ENCODE measurements at regions not wholly inside any gene's neighbourhood (a gene's known extent, or its start where the extent isn't known, plus 50 kb on each side); places are given as distances from the start of the nearest gene placed in this dataset.

DNA sequence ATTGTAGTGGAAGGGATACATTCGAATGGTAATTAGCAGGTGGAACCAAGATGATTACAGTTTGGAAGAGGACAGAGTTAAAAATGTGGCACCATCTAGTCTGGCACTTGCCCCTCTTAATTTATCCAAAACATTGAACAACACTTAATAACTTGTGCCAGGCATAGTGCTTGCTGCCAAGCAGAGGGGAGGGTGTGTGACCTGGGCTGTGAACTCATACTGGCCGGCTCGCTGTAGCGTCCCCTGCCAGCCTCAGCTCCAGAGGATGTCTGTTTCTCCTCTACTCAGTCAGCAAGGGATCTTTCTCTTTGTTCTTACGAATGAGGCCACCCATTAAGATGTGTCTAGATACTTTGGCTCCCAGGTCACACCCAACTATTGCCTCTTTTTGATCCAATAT is 179.4 kb upstream of the INHBA start:
- H3K9me3 ChIP-seq (replicated peaks in 1 of 2; ENCODE audit: control insufficient read depth in 1 of 2, insufficient read depth in 1 of 2, low read length in 2 of 2) = no peaks in the 10 kb centered on the region

DNA sequence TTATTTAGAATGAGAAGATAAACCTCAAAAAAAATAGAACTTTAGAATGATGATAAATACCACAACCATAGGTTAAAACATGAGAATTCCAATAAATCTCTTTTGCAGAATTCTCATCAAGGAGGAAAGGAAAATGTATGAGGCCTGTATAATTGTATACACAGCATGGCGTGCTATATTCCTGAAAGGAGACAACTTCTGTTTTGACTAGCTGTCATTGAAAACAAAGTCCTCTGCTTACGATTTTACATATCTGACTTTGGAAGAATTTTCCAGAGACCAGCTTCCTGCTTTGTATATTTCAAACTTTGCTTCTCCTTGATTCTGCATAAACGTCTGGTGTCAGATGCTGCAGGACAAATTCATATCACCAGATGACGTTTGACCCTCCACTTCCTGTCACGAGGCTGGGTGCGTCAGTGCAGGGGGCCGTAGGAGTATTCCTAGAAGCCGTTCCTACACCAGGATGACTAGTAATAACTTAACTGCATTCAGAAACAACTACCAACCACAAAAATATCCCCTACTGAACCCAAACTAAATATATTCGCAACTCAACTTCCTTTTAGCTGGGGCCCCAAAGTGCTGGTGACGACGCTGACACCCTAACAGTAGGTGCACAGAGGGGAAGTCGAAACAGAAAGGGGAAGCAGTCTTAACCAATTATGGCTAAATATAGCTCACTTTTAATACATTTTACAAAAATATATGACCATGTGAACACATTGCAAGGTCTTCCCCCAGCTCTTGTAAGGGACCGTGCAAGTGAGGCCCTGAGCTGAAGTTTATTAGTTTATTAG is 178.6 kb upstream of the INHBA start:
- Histone ChIP-seq H2AFZ (ENCODE audit: insufficient read depth, low read depth, low read length, poor library complexity, severe bottlenecking) (no peak overlapping the region), H4K20me1 (ENCODE audit: insufficient read depth, low read length) (no peaks in the 10 kb centered on the region), H3K27me3 (ENCODE audit: control insufficient read depth in 2 of 2, insufficient read depth in 2 of 2, low read length in 2 of 2) (no peaks in the 10 kb centered on the region), H3K4me2 (replicated peaks; ENCODE audit: extremely low read depth, low read length, poor library complexity, severe bottlenecking) (peak overlapping the region; percentile 59), H3K9me3 (replicated peaks in 1 of 2; ENCODE audit: control insufficient read depth in 1 of 2, insufficient read depth in 1 of 2, low read length in 2 of 2) (no peaks in the 10 kb centered on the region), H3K27ac (ENCODE audit: low read depth in 1 of 2, low read length in 2 of 2) (peak overlapping the region; percentile 49 to 85), H3K79me2 (ENCODE audit: insufficient read depth, low read length) (no peaks in the 10 kb centered on the region), H3K9ac (ENCODE audit: insufficient read depth, low read length, poor library complexity, severe bottlenecking) (no peak overlapping the region), H3K4me1 (ENCODE audit: control insufficient read depth in 1 of 2, insufficient read depth in 2 of 2, low read length in 2 of 2) (peaks cover 47 to 53% of the 10 kb centered on the region in 2 donors), H3K36me3 (replicated peaks in 1 of 2; ENCODE audit: control insufficient read depth in 1 of 2, insufficient read depth in 2 of 2, low read length in 2 of 2) (no peaks in the 10 kb centered on the region), H3K4me3 (replicated peaks in 1 of 3; ENCODE audit: low read depth in 2 of 3, low read length in 3 of 3) (peak overlapping the region in 1 of 3 experiments; percentile 44)
- H3K36me3 Mint-ChIP-seq = peaks cover 0 to 3% of the 10 kb centered on the region in 2 donors
- WGBS (ENCODE audit: insufficient coverage) = 0% methylated on average over 8 of the region's 13 CpGs
- peak overlapping the region; percentile 95 to 98 (median 97) for H3K27ac Mint-ChIP-seq
- TF ChIP-seq, protein P1, sequence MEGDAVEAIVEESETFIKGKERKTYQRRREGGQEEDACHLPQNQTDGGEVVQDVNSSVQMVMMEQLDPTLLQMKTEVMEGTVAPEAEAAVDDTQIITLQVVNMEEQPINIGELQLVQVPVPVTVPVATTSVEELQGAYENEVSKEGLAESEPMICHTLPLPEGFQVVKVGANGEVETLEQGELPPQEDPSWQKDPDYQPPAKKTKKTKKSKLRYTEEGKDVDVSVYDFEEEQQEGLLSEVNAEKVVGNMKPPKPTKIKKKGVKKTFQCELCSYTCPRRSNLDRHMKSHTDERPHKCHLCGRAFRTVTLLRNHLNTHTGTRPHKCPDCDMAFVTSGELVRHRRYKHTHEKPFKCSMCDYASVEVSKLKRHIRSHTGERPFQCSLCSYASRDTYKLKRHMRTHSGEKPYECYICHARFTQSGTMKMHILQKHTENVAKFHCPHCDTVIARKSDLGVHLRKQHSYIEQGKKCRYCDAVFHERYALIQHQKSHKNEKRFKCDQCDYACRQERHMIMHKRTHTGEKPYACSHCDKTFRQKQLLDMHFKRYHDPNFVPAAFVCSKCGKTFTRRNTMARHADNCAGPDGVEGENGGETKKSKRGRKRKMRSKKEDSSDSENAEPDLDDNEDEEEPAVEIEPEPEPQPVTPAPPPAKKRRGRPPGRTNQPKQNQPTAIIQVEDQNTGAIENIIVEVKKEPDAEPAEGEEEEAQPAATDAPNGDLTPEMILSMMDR (IDR thresholded peaks at IDR 0.05) = no peak
- peaks cover 0 to 2% (median 0%) of the 10 kb centered on the region in 7 donors for H3K9me3 Mint-ChIP-seq
- DNase-seq = peak; percentile 97 to 99 (median 97)
- peak overlapping the region; percentile 50 to 83 for H3K4me3 Mint-ChIP-seq
- peaks cover 52% of the 10 kb centered on the region for H3K4me1 Mint-ChIP-seq
- intact Hi-C loops (cut with micrococcal nuclease) = loop anchor here (5.0 to 10.0 kb wide), 4 partner anchors 47 to 1617 kb away; partner anchors contain the start of gene INHBA (in 1 of the 2)
- H3K27me3 Mint-ChIP-seq (ENCODE audit: low read depth in 3 of 3) = peaks cover 0 to 8% (median 4%) of the 10 kb centered on the region in 3 donors

More for the DNA sequence above, 179.4 kb upstream of the INHBA start:
- Histone ChIP-seq H4K20me1 (ENCODE audit: insufficient read depth, low read length) (no peaks in the 10 kb centered on the region), H3K27me3 (ENCODE audit: control insufficient read depth in 2 of 2, insufficient read depth in 2 of 2, low read length in 2 of 2) (no peaks in the 10 kb centered on the region), H2AFZ (ENCODE audit: insufficient read depth, low read depth, low read length, poor library complexity, severe bottlenecking) (no peak overlapping the region), H3K36me3 (replicated peaks in 1 of 2; ENCODE audit: control insufficient read depth in 1 of 2, insufficient read depth in 2 of 2, low read length in 2 of 2) (no peaks in the 10 kb centered on the region), H3K9ac (ENCODE audit: insufficient read depth, low read length, poor library complexity, severe bottlenecking) (no peak overlapping the region), H3K4me2 (replicated peaks; ENCODE audit: extremely low read depth, low read length, poor library complexity, severe bottlenecking) (peak overlapping the region; percentile 55), H3K4me1 (ENCODE audit: control insufficient read depth in 1 of 2, insufficient read depth in 2 of 2, low read length in 2 of 2) (peaks cover 55 to 60% of the 10 kb centered on the region in 2 donors), H3K79me2 (ENCODE audit: insufficient read depth, low read length) (no peaks in the 10 kb centered on the region), H3K4me3 (replicated peaks in 1 of 3; ENCODE audit: low read depth in 2 of 3, low read length in 3 of 3) (peak overlapping the region in 1 of 3 experiments; percentile 31), H3K27ac (ENCODE audit: low read depth in 1 of 2, low read length in 2 of 2) (peak overlapping the region; percentile 49 to 85)
- peaks cover 0 to 2% (median 0%) of the 10 kb centered on the region in 7 donors for H3K9me3 Mint-ChIP-seq
- intact Hi-C loops (cut with micrococcal nuclease) = loop anchor here (5.0 to 10.0 kb wide), 4 partner anchors 47 to 1617 kb away; partner anchors contain the start of gene INHBA (in 1 of the 2)
- TF ChIP-seq, protein P1 (IDR thresholded peaks at IDR 0.05) = no peak
- H3K4me3 Mint-ChIP-seq = peak overlapping the region; percentile 50 to 83
- peaks cover 0 to 8% (median 2%) of the 10 kb centered on the region in 3 donors for H3K27me3 Mint-ChIP-seq (ENCODE audit: low read depth in 3 of 3)
- H3K4me1 Mint-ChIP-seq = peaks cover 59% of the 10 kb centered on the region
- 27% methylated on average over 2 of the region's 5 CpGs for WGBS (ENCODE audit: insufficient coverage)
- peaks cover 0 to 3% of the 10 kb centered on the region in 2 donors for H3K36me3 Mint-ChIP-seq
- DNase-seq = peak in 1 of 3 donors; percentile 30
- H3K27ac Mint-ChIP-seq = peak overlapping the region; percentile 95 to 98 (median 97)

All from CD14-positive monocyte (primary cell).